ENCODE measurements at regions not wholly inside any gene's neighbourhood (a gene's known extent, or its start where the extent isn't known, plus 50 kb on each side); places are given as distances from the start of the nearest gene placed in this dataset.
"Not testable (repeated sequence)": the region's sequence is repeated elsewhere in the genome, so short reads cannot be mapped to it uniquely, and the experiment has no call there.

- not testable (repeated sequence) for TF ChIP-seq POLR2A, CTCF (IDR thresholded peaks at IDR 0.05)
Observed at GRCh38 chr9:63334187-63334586, 1950.8 kb downstream of the FOXD4L5 start.
